HG03457 (cell line): ENCODE measurements at regions not wholly inside any gene's neighbourhood (a gene's known extent, or its start where the extent isn't known, plus 50 kb on each side); places are given as distances from the start of the nearest gene placed in this dataset.

Experiments used
- ATAC-seq: cut with Tn5 transposase; IDR thresholded peaks from one replicate; pipeline ENCODE4 v1.9.1; 2021; ENCODE audit warnings: moderate number of reproducible peaks; ENCODE audit not compliant: unreplicated experiment

DNA sequence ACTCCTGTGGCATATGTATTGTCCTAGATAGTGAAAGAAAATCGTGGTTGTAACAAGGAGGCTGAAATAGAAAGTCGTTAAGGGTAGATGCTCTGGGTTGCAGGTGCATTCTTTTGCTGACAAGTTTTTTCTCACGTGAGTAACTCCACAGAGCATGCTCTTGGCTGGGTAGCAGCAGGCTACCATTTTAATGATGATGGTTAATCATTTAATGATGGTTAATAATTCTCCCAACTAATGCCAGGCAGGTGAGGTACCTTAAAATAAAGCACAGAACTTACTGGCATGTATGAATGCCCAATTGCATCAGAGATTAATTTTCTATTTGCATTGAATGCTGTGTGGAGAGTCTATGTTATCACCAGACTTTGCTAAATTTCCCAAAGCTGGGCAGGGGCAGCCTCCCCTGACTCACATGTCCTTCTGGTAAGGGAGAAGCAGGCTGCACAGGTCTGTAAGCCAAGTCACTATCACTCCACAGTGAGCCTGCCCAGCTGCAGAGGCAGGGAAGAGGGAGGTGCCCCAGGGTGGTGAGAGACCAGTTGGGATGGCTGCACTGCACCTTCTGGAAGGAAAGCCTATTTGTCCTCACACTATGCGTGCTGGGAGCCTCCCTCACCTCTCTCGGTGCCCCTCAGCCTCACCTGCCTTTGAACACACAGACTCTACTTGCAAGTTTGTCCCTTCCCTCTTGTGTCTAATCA lies 287.0 kb upstream of the IGFBP3 start:
- ATAC-seq: no peak

DNA sequence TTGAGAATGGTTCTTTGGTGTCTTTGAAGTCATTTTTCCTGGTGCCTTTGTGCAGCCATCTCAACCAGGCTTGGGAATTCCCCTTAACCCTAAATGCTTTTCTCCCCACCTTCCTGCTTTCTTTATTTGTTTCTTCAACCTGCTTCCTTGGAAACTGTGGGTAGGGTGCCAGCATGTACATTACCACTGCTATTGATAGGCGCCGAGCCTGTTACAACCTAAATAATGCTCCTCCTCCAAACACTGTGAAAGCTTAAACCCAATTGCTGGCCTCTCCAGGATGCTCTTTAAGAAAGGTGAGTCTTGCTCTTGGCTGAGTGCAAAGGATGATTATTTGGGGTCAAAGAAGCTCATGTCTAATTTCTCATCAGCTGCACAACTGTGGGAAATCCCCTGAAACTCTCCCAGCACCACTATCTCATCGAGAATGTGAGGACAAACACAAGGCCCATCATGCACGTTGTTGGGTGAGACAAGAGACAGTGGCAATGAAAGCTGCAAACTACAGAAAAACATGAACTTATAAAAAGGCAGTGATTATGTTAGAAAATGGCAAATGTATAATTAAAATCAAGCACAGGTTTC lies 285.5 kb upstream of the IGFBP3 start:
- ATAC-seq: no peak

DNA sequence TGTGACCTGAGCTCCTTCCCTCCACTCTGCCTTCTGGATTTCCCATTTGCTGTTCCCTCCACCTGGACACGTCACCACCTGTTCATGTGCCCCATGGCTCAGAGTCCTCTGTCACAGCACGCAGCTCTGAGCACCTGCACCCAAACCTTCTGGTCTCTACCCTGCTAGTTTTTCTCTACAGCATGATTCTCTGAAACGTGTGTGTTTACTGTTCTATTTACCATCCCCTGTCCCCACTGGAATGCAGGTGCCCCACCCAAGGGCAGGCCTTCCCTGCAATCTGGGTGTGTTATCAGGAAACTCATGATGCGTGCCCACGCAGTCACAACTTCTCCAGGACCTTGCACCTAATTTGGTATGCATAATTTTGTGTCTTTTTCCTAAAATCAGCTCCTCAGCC lies 284.4 kb upstream of the IGFBP3 start:
- no peak for ATAC-seq

DNA sequence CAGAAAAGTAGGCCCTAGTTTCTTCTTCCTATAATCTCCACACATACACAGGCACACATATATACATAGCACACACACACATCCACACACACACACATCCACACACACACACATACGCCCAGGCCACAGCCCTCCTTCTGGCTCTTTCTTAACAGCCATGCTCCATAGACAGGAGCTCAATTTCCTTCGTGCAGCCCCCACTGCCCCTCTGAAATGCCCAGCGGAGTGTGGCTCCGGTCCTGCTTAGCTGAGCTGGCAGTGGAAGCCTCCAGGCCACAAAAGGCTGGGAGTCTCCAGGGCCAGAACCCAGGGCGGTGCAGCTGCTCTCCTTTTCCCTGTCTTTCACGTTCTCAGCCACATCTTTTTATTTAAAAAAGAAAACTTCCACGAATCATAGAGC lies 282.9 kb upstream of the IGFBP3 start:
- no peak for ATAC-seq

DNA sequence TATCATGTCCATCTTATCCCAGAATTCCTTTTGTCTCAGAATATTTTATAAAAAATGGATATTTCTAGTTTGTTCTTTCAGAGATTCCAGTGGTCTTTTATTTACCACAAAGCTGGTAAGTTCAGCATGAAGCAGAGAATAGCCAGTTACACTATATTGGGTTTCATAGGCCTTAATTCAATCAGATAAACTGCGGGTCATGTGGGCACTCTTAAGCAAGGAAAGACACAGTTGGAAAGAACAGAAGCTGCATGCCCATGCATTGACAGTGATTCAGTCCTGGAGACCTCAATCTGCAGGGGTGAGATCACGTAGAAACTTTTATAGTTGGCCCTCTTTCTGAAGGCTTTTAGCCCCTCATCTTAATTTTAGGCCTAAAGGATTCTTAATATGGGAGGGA lies 281.3 kb upstream of the IGFBP3 start:
- no peak for ATAC-seq

DNA sequence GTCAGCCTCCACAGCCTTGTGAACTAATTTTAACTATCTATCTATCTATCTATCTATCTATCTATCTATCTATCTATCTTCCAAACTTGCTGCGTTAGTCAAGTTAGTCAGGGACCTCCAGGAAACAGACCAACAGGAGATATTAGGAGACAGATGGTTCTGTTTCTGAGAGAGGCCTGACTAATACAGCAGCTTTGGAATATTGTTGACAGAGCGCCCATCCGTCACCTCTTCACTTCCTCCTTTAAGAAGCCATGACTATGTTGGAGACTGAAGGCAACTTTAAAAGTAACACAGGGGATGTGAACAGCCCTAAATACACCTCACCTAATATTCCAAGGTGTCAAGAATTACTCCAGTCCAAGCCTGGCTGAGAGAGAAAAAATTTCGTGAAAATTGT lies 280.9 kb upstream of the IGFBP3 start:
- no peak for ATAC-seq

DNA sequence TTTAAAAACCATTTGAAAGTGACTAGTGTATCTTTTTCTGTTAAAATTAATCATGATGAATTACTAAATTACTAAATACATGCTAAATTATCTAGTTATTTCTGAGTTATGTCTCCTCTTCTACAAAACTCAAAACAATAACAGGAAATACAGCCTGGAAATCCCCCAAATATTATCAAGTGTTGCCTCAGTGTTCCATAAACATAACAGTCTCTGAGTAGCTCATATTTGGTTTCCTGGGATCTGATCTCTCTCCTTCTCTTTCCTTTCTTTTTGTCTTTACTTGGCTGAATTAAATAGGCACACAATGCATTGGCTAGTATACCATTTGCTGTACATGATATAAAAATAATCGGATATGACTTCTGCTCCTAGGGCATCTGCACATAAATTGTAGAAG lies 277.6 kb upstream of the IGFBP3 start:
- ATAC-seq: no peak

DNA sequence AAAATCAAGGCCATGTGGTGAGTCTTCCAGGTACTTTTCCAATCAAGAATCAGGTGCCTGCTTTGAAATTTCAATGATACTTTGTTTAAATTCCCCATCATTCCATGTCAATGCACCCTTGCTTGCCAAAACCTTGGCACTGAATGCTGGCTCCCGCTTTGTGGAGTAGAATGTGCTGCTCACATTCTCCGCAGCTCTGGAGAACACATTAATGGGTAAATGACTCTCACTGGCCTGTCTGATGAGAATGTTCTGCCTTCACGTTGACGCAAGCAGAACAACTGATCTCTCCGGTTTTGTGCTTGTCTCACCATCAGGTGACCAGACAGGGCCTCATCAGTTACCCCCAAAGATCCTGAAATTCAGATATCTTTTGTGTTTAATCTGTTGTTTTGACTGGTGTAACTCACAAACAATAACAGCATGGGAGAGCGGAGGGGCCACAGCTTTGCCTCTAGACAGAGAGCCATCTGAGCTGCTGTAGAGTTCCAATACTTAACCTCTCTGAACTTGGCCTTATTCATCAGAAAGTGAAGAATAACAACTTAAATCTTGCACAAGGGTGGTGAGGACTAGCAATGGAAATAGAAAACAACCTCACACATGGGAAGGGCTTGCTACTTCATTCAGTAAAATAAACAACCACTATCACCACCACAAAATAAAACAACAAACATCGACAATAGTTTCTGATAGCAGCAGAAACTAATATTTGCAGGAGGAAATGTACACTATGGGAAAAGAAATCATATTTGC lies 276.9 kb upstream of the IGFBP3 start:
- ATAC-seq: no peak

DNA sequence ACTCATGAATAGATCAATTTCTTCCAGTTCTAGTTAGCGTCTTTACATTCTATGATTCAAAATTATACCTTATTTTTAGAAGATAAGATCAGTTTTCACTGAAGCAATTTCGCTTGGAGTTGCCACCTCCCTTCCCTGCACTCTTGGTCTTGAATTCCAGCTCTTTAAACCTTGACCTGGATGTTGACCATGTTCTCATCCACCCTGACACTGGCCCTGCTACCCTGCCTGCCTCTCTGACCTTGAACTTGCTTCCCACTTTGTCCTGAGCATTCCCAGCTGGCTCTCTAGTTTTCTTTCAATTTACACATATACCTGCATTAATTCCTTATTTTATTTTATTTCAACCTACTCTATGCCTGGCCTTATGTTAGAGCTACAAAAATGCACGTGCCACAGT lies 274.9 kb upstream of the IGFBP3 start:
- no peak for ATAC-seq

DNA sequence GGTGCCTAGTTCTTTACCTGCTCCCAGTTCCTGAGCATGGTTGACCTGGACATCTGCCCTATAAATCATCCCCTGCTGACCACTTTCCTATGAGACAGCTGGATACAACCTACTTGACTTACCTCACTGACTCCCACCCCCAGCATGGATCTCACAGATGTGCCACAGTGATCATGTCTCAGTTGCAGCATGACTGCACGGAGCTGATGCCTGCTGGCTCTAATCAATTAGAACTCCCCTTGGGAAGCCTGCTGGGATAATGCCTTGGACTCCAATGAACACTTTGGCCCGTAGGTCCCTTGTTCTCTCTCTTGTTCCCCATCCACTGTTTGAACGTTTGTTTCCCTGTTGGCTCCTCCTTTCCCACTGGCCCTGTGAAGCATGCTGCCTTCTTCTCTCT lies 271.2 kb upstream of the IGFBP3 start:
- no peak for ATAC-seq

DNA sequence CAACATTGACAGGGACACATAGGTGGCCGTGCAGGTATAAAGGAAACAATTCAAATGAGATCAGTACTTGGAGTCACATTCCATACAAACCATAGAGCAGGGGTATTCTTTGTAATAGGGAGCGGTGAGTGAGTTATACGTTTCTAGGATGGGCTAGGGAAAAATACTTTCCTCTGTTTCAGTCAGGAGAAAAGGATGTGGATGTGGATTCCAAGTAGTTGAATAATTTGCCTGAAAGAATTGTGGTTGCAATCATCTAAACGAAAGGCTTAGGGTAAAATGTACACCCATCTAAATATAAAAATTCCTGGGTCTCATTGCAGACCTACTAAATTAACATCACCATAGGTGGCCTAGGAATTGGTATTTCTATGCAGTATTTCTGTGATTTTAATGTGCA lies 270.7 kb upstream of the IGFBP3 start:
- ATAC-seq: no peak

DNA sequence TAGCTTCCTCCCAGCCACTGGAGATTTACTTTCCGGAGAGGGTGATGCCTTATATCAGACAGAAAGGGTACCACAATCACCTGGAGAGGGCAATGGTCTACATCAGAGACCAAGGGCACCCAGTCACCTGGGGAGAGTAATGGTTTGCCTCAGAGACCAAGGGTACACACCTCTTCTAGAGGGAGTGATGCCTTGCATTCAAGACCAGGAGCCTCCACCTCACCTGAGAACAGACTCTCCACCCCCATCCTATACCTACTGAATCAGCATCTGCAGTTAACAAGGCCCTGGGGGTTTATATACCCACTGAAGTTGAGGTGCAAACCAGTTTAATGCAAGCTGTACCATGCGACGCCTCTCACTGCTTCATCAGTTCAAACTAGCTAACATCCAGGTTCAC lies 270.2 kb upstream of the IGFBP3 start:
- no peak for ATAC-seq

DNA sequence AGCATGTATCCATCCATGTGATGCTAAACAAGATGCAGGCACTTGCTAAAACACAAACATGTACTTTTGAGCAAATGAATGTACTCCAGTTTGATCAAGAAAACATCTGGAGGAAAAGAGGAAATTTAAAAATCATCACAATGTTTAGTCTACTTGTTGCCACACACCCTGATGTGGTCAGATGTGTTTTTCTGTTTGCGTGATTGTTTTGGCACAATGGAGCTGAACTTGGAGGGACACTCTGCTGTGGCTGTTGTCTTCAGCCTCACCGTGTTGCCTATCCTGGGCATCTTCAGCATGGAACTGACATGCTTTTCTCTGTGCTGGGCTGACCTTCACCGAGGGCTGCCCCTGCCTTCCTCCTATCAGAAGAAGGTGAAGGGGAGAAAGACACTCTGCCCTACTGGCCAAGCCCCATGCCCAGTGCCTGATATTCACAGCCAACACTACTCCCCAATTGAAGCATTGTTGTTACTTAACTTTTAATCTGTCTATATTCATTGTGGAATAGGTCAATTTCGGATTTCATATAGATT lies 268.3 kb upstream of the IGFBP3 start:
- no peak for ATAC-seq

DNA sequence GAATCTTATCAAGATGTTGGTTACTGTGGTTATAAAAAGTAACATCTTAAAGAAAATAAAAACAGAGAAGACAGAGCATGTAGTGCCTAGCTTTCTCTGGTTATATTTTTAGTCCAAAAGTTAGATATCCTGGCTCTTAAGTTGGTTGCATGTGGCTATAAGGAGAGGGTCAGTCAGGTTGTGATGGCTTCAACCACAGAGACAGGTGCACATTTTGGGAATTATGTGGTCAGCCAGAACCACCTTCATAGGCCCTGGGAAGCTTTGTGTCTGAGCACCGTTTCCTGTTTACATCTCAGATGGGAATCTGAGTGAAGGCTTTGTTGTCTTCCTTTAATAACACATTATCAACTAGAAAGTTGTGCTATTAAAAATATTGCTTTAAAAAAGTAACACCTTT lies 265.1 kb upstream of the IGFBP3 start:
- no peak for ATAC-seq

DNA sequence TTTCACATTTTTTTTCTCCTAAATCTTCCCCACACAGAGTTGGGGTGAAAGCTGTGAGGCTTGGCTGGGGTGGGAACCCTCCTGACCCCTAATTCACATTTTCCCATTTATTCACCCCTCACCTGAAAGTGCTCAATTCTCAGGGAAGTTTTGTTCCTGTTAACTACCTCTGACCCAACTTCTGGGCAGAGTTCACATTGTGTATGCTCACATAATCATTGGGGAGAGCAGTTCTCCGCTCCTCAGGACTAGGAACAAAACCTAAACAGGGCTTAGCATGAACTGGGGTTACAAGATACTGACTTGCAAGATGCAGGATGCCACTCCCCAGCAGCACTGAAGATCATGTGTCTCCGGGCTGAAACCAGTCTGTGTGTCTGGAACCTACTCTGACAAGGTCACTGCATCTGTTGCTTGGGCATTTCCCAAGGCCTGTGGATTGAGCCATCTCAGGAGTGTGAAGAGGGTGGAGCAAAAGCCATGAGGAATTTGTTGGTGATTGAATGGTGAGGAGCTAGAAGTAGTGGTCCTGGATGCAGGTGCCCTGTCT lies 258.1 kb upstream of the IGFBP3 start:
- ATAC-seq: no peak

DNA sequence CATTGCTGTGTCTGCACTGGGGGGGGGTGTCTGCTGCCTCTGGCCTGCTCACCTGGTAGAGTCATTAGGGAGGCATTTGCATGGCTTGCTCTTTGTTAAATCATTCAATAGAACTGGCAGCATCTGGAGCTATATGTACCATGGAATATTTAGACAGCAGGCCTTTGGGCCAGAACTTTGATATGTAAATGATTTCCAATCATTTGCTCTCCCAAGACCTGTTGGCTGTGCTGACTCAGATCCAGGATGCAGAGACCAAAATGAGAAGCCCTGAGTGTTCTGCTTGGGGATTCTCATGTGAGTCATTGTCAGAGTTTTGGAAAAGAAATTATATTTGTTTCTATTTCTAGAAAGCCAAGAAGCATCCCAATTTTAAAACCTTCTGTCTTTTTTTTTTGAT lies 257.6 kb upstream of the IGFBP3 start:
- ATAC-seq: no peak

DNA sequence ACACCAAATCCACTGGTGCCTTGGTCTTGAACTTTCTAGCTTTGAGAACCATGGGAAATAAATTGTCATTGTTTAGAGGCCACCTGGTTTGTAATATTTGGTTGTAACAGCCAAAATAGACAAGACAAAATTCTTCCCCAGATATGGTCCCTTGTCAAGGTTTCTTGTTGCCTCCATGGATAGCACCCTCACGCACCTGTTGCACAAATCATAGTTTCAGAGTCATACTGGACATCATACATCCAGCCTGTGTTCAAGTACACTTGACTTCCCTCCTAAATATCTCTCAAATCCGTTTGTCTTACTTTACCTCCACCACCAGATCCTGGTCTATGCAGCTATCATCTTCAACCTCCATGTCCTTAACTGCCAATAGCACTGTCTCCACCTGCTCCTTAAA lies 256.7 kb upstream of the IGFBP3 start:
- ATAC-seq: no peak

DNA sequence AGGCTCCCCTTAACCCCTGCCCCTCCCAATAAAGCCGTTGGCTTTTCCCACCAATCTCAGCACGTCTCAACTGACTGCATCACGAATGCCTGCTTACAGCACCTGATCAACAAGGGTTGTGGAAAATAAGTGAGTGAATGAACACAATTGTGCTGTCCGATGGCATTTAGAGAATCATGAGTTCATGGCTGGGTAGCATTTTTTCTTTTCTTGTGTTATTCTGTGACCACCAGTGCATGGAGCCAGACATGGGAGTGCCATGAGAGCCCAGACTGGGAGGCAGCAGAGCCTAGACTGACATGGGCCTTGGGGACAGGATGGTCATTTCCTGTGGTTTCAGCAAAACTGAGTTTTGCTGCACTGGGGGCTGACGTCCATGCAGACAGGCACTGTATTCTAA lies 254.1 kb upstream of the IGFBP3 start:
- no peak for ATAC-seq

DNA sequence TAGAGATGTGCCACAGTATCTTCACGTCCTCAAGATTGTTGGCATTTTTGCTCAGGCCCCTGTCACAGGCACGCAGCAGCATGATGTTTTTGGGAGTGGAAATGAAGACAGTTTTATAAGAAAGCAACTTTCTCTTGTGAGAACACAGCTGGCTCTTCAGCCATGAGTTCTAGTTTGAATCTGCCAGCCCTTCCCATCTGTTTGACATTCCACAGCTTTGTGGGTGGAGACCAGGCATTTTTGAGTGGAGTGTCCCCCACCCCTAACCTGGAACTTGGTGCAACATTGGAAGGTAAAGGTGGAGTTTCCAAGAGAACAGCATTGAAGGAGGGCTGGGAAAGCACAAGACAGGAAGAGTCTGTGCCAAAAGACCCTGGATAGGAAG lies 253.1 kb upstream of the IGFBP3 start:
- no peak for ATAC-seq

DNA sequence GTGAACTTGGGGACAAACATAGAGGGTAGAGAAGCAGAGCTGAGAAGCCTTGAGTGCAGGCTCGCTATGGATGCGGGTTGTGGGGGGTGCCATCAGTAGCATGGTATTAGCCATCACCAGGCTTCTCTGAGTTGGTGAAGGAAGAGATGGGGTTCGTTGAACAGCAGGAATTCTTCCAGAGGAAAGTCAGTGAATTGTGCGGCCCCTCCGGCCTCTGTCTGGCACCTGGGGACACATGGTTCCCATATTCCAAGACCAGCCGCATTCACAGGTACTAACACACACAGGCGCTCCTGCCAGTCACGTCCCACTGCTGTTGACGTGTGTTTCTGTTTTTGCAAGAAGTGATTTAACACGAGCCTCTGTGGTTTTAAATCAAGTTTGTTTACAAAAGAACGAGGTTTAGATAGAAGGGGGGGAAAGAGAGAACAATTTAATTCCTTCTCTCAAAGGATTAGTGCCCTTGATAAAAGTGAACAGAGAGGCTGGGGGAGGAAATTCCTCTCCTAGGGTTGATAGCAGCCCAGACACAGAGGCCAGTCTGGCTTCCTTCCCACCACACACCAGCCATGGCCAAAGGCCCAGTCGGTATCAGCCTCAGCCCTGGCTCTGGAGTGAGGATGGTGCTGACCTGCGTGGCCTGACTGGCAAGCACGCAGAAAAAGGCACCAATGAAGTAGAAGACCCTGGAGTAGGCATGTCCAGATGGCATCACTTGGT lies 252.6 kb upstream of the IGFBP3 start:
- no peak for ATAC-seq

DNA sequence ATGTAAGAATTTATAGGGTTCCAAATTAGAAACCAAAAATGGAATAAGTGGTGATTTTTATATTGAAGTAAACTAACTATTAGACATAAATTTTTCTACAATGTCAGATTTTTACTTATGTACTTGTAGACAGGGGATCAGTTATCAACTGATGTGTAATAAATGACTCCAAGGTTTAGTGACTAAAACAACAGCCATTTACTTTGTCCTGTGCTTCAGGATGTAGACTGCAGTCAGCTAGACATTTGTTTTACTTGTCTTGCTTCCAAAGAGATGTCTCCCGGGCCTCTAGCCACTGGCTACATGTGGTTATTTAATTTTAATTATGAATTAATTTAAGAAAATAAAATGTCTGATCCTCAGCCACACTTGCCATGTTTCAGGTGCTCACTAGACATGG lies 249.7 kb upstream of the IGFBP3 start:
- no peak for ATAC-seq
